ENCODE measurements at regions not wholly inside any gene's neighbourhood (a gene's known extent, or its start where the extent isn't known, plus 50 kb on each side); places are given as distances from the start of the nearest gene placed in this dataset.

- Histone ChIP-seq H3K4me1 (ENCODE audit: low read depth) (no peaks in the 10 kb centered on the region), H3K4me3 (no peak overlapping the region), H3K9me3 (peaks cover 37% of the 10 kb centered on the region), H3K36me3 (ENCODE audit: low read depth) (no peaks in the 10 kb centered on the region)
- intact Hi-C loops (cut with DNase I, micrococcal nuclease), result no loop called here
- ATAC-seq, result no peak
- DNase-seq, result no peak
- no peak for TF ChIP-seq CTCF (IDR thresholded peaks at IDR 0.05)
These were observed 1448.3 kb upstream of the DDX18 start for GRCh38 chr2:116366212-116366611.

- Histone ChIP-seq H3K4me1 (ENCODE audit: low read depth) (no peaks in the 10 kb centered on the region), H3K9me3 (peaks cover 24% of the 10 kb centered on the region), H3K4me3 (no peak overlapping the region), H3K36me3 (ENCODE audit: low read depth) (no peaks in the 10 kb centered on the region)
- intact Hi-C loops (cut with DNase I, micrococcal nuclease), result no loop called here
- TF ChIP-seq CTCF (IDR thresholded peaks at IDR 0.05), result no peak
- no peak for ATAC-seq
- DNase-seq, result no peak
These were observed 1435.7 kb upstream of the DDX18 start for GRCh38 chr2:116378786-116379185.

GRCh38 chr2:116411211-116411610, 1403.3 kb upstream of the DDX18 start:
- H3K4me1 ChIP-seq (ENCODE audit: low read depth), result no peaks in the 10 kb centered on the region
- H3K9me3 ChIP-seq, result peaks cover 59% of the 10 kb centered on the region
- no peak overlapping the region for H3K4me3 ChIP-seq
- ATAC-seq (no peak), DNase-seq (no peak)
- intact Hi-C loops (cut with DNase I, micrococcal nuclease), result no loop called here
- TF ChIP-seq CTCF (IDR thresholded peaks at IDR 0.05), result no peak
- H3K36me3 ChIP-seq (ENCODE audit: low read depth), result no peaks in the 10 kb centered on the region

- no peaks in the 10 kb centered on the region for H3K36me3 ChIP-seq (ENCODE audit: low read depth)
- no peak overlapping the region for H3K4me3 ChIP-seq
- ATAC-seq (no peak), DNase-seq (no peak)
- no peak for TF ChIP-seq CTCF (IDR thresholded peaks at IDR 0.05)
- H3K4me1 ChIP-seq (ENCODE audit: low read depth), result no peaks in the 10 kb centered on the region
- intact Hi-C loops (cut with DNase I, micrococcal nuclease), result no loop called here
- H3K9me3 ChIP-seq, result peaks cover 62% of the 10 kb centered on the region
These were observed 1400.8 kb upstream of the DDX18 start for GRCh38 chr2:116413659-116414058.

DNA sequence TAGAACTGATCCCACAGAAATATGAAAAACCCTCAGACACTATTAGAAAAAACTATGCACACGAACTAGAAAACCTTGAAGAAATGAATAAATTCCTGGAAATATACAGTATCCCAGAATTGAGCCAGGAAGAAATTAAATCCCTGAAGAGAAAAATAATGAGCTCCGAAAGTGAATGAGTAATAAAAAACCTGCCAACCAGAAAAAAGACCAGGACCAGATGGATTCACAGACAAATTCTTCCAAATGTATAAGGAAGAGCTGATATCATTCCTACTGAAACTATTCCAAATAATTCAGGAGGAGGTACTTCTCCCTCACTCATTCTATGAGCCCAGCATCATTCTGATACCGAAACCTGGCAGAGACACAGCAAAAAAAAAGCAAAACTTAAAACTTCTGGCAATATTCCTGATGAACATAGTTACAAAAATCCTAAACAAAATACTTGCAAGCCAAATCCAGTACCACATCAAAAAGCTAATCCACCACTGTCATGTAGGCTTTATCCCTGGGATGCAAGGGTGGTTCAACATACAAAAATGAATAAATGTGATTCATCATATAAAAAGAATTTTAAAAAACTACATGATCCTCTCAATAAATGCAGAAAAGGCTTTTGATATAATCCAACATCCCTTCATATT, 1397.6 kb upstream of the DDX18 start:
- intact Hi-C loops (cut with DNase I, micrococcal nuclease), result no loop called here
- no peaks in the 10 kb centered on the region for H3K36me3 ChIP-seq (ENCODE audit: low read depth)
- no peak overlapping the region for H3K4me3 ChIP-seq
- ATAC-seq (no peak), DNase-seq (no peak)
- TF ChIP-seq CTCF (IDR thresholded peaks at IDR 0.05), result no peak
- H3K4me1 ChIP-seq (ENCODE audit: low read depth), result no peaks in the 10 kb centered on the region
- H3K9me3 ChIP-seq, result peaks cover 51% of the 10 kb centered on the region

GRCh38 chr2:116435648-116436047, 1378.8 kb upstream of the DDX18 start:
- Histone ChIP-seq H3K9me3 (peaks cover 23% of the 10 kb centered on the region), H3K36me3 (ENCODE audit: low read depth) (no peaks in the 10 kb centered on the region), H3K4me3 (no peak overlapping the region), H3K4me1 (ENCODE audit: low read depth) (no peaks in the 10 kb centered on the region)
- no peak for DNase-seq
- no peak for ATAC-seq
- no peak for TF ChIP-seq CTCF (IDR thresholded peaks at IDR 0.05)
- intact Hi-C loops (cut with DNase I, micrococcal nuclease), result no loop called here

Measured in mucosa of descending colon (tissue), 3 donors.